Hepatocyte (in vitro differentiated cells): ENCODE measurements at regions not wholly inside any gene's neighbourhood (a gene's known extent, or its start where the extent isn't known, plus 50 kb on each side); places are given as distances from the start of the nearest gene placed in this dataset.

Experiments
- DNase-seq: peaks from one replicate; pipeline ENCODE4 v3.0.0-alpha.2; 2016; ENCODE audit warnings: low spot score
- H2AFZ ChIP-seq: fragments of 200-600 bp; sonication (generic); 2 replicates; pipeline ENCODE4 v1.6.0; 2016; ENCODE audit warnings: antibody characterized with exemption, mild to moderate bottlenecking
- H3K27ac ChIP-seq: fragments of 200-600 bp; sonication (generic); 2 replicates; pipeline ENCODE4 v1.5.1; 2016; ENCODE audit warnings: mild to moderate bottlenecking
- H3K27me3 ChIP-seq: fragments of 200-600 bp; sonication (generic); 2 replicates; pipeline ENCODE4 v1.6.1; 2016
- H3K36me3 ChIP-seq: fragments of 200-600 bp; sonication (generic); replicated peaks from 2 replicates; pipeline ENCODE4 v1.5.1; 2016; ENCODE audit warnings: low read depth; ENCODE audit not compliant: insufficient read depth
- H3K4me1 ChIP-seq: fragments of 200-600 bp; sonication (generic); 2 replicates; pipeline ENCODE4 v1.5.1; 2016; ENCODE audit warnings: mild to moderate bottlenecking, moderate library complexity; ENCODE audit not compliant: insufficient read depth
- H3K4me2 ChIP-seq: fragments of 200-600 bp; sonication (generic); 2 replicates; pipeline ENCODE4 v1.6.0; 2016
- H3K4me3 ChIP-seq: fragments of 200-600 bp; sonication (generic); 2 replicates; pipeline ENCODE4 v1.5.1; 2016; ENCODE audit warnings: mild to moderate bottlenecking
- H3K79me2 ChIP-seq: fragments of 200-600 bp; sonication (generic); 2 replicates; pipeline ENCODE4 v1.6.0; 2017; ENCODE audit warnings: mild to moderate bottlenecking
- H3K9me2 ChIP-seq: fragments of 200-600 bp; sonication (generic); replicated peaks from 2 replicates; pipeline ENCODE4 v1.6.0; 2017; ENCODE audit warnings: mild to moderate bottlenecking; ENCODE audit not compliant: insufficient read depth
- H3K9me3 ChIP-seq: fragments of 200-600 bp; sonication (generic); 2 replicates; pipeline ENCODE4 v1.5.1; 2016; ENCODE audit warnings: low read depth, mild to moderate bottlenecking
- H4K20me1 ChIP-seq: fragments of 200-600 bp; sonication (generic); 2 replicates; pipeline ENCODE4 v1.6.0; 2016; ENCODE audit warnings: mild to moderate bottlenecking; ENCODE audit not compliant: insufficient read depth, poor library complexity, severe bottlenecking
- CTCF ChIP-seq: fragments of 200-600 bp; sonication (generic); IDR thresholded peaks from 2 replicates; pipeline ENCODE4 v1.5.1; 2016; ENCODE audit warnings: antibody characterized with exemption, mild to moderate bottlenecking; ENCODE audit not compliant: poor library complexity
- EZH2 ChIP-seq: fragments of 200-600 bp; sonication (generic); IDR thresholded peaks from 2 replicates; pipeline ENCODE4 v1.6.1; 2016; ENCODE audit warnings: antibody characterized with exemption, mild to moderate bottlenecking, borderline replicate concordance
- EZH2phosphoT487 ChIP-seq: fragments of 200-600 bp; sonication (generic); IDR thresholded peaks from one replicate; pipeline ENCODE4 v1.6.1; 2018; ENCODE audit warnings: antibody characterized with exemption, mild to moderate bottlenecking, low read depth, moderate library complexity; ENCODE audit not compliant: unreplicated experiment, severe bottlenecking
- WGBS: methylation state at CpG from one replicate; pipeline ENCODE4 v1.1.6; 2016; ENCODE audit warnings: low lambda C conversion rate; ENCODE audit errors: missing lambda C conversion rate; 5-methylcytosine and 5-hydroxymethylcytosine counted together

- no peak overlapping the region for H2AFZ ChIP-seq
- H3K27ac ChIP-seq: no peak overlapping the region
- no peaks in the 10 kb centered on the region for H3K36me3 ChIP-seq
- no peaks in the 10 kb centered on the region for H3K4me1 ChIP-seq
- H3K27me3 ChIP-seq: no peaks in the 10 kb centered on the region
- no peak overlapping the region for H3K4me2 ChIP-seq
- no peak for DNase-seq
- WGBS: 39% methylated on average over 4 of the region's 4 CpGs
- no peaks in the 10 kb centered on the region for H3K9me2 ChIP-seq
- no peak overlapping the region for H3K4me3 ChIP-seq
- H4K20me1 ChIP-seq: no peaks in the 10 kb centered on the region
- TF ChIP-seq EZH2: no peak
- TF ChIP-seq CTCF: no peak
- TF ChIP-seq EZH2phosphoT487: no peak
- no peaks in the 10 kb centered on the region for H3K79me2 ChIP-seq
- no peaks in the 10 kb centered on the region for H3K9me3 ChIP-seq
Observed at GRCh38 chr16:9441012-9441411, 349.6 kb downstream of the HAPSTR1 start.

- H3K79me2 ChIP-seq: no peaks in the 10 kb centered on the region
- 78% methylated on average over 3 of the region's 3 CpGs for WGBS
- H3K9me2 ChIP-seq: no peaks in the 10 kb centered on the region
- no peaks in the 10 kb centered on the region for H3K4me1 ChIP-seq
- no peaks in the 10 kb centered on the region for H3K36me3 ChIP-seq
- H4K20me1 ChIP-seq: no peaks in the 10 kb centered on the region
- H3K27me3 ChIP-seq: no peaks in the 10 kb centered on the region
- no peak overlapping the region for H3K4me2 ChIP-seq
- no peak overlapping the region for H3K27ac ChIP-seq
- no peak overlapping the region for H2AFZ ChIP-seq
- H3K9me3 ChIP-seq: no peaks in the 10 kb centered on the region
- no peak for DNase-seq
- TF ChIP-seq EZH2: no peak
- no peak overlapping the region for H3K4me3 ChIP-seq
Observed at GRCh38 chr16:9443864-9444263, 352.4 kb downstream of the HAPSTR1 start.

GRCh38 chr16:9446471-9447194 is 355.2 kb downstream of the HAPSTR1 start:
- Histone ChIP-seq H3K79me2 (no peaks in the 10 kb centered on the region), H3K9me2 (no peaks in the 10 kb centered on the region), H3K27ac (no peak overlapping the region), H3K36me3 (no peaks in the 10 kb centered on the region), H3K4me1 (no peaks in the 10 kb centered on the region), H3K9me3 (no peaks in the 10 kb centered on the region), H3K4me3 (no peak overlapping the region), H2AFZ (no peak overlapping the region), H3K27me3 (no peaks in the 10 kb centered on the region), H3K4me2 (no peak overlapping the region), H4K20me1 (no peaks in the 10 kb centered on the region)
- TF ChIP-seq EZH2phosphoT487 (no peak), EZH2 (no peak), CTCF (no peak)
- WGBS: 83% methylated on average over 6 of the region's 6 CpGs
- no peak for DNase-seq

GRCh38 chr16:9447195-9447551 is 355.7 kb downstream of the HAPSTR1 start:
- WGBS: 55% methylated on average over 2 of the region's 2 CpGs
- Histone ChIP-seq H3K9me3 (no peaks in the 10 kb centered on the region), H3K36me3 (no peaks in the 10 kb centered on the region), H3K9me2 (no peaks in the 10 kb centered on the region), H3K4me1 (no peaks in the 10 kb centered on the region), H3K4me2 (no peak overlapping the region), H3K79me2 (no peaks in the 10 kb centered on the region), H2AFZ (no peak overlapping the region), H3K27ac (no peak overlapping the region), H3K27me3 (no peaks in the 10 kb centered on the region), H4K20me1 (no peaks in the 10 kb centered on the region), H3K4me3 (no peak overlapping the region)
- TF ChIP-seq EZH2phosphoT487 (no peak), CTCF (no peak), EZH2 (no peak)
- DNase-seq: no peak
